H1 (cell line): ENCODE measurements at regions not wholly inside any gene's neighbourhood (a gene's known extent, or its start where the extent isn't known, plus 50 kb on each side); places are given as distances from the start of the nearest gene placed in this dataset.

ENCODE experiments used
- BCL11A ChIP-seq, 2 experiments: IDR thresholded peaks; one replicate each; pipeline ENCODE4 v1.6.1; 2011; ENCODE audit warnings: low read depth in 2 of 2, low read length in 2 of 2, mild to moderate bottlenecking in 2 of 2
- CBX8 ChIP-seq: fragments of 300-800, 300-1000 bp; sonication (generic); IDR thresholded peaks from 2 replicates; pipeline ENCODE4 v1.7.1; 2016; ENCODE audit warnings: low read depth, low read length, borderline replicate concordance
- CHD1 ChIP-seq: IDR thresholded peaks from 2 replicates; pipeline ENCODE4 v1.6.1; 2012; ENCODE audit warnings: low read depth, low read length, improper control_type of control experiment
- CTCF ChIP-seq, 3 experiments: IDR thresholded peaks; 1 replicate in 2 of 3; 2 replicates in 1 of 3; pipeline versions ENCODE4 v1.5.1 to v1.6.1; 2011; ENCODE audit warnings: low read length in 3 of 3, mild to moderate bottlenecking in 3 of 3, inconsistent platforms in 2 of 3, low read depth in 1 of 3, moderate library complexity in 1 of 3; ENCODE audit not compliant: insufficient read depth in 1 of 3; ENCODE audit errors: control extremely low read depth in 1 of 3
- EP300 ChIP-seq, 2 experiments: IDR thresholded peaks; 1 replicate in 1 of 2; 2 replicates in 1 of 2; pipeline ENCODE4 v1.6.1; 2011 to 2012; ENCODE audit warnings: low read depth in 2 of 2, low read length in 2 of 2, mild to moderate bottlenecking in 2 of 2, borderline replicate concordance in 1 of 2, inconsistent platforms in 1 of 2, moderate library complexity in 1 of 2
- GABPA ChIP-seq: IDR thresholded peaks from 2 replicates; pipeline ENCODE4 v1.6.1; 2011; ENCODE audit warnings: mild to moderate bottlenecking, low read length, moderate library complexity, borderline replicate concordance; ENCODE audit not compliant: insufficient read depth
- MAX ChIP-seq: IDR thresholded peaks from 2 replicates; pipeline ENCODE4 v1.6.1; 2012; ENCODE audit warnings: inconsistent platforms
- POLR2A ChIP-seq, 2 experiments: IDR thresholded peaks; 1 replicate in 1 of 2; 2 replicates in 1 of 2; pipeline ENCODE4 v1.6.1; 2011; ENCODE audit warnings: low read depth in 2 of 2, low read length in 2 of 2, mild to moderate bottlenecking in 2 of 2; ENCODE audit errors: control extremely low read depth in 1 of 2
- POLR2AphosphoS5 ChIP-seq: IDR thresholded peaks from 2 replicates; pipeline ENCODE4 v1.6.1; 2011; ENCODE audit warnings: low read depth, low read length
- RXRA ChIP-seq: IDR thresholded peaks from 2 replicates; pipeline ENCODE4 v1.6.1; 2011; ENCODE audit warnings: low read depth, mild to moderate bottlenecking, low read length, moderate library complexity; ENCODE audit not compliant: insufficient read depth
- SIN3A ChIP-seq, 2 experiments: IDR thresholded peaks in 1 of 2; conservative IDR thresholded peaks in 1 of 2; 2 replicates each; pipeline ENCODE4 v1.6.1; 2011 to 2012; ENCODE audit warnings: low read length in 2 of 2, improper control_type of control experiment in 1 of 2, low read depth in 1 of 2, mild to moderate bottlenecking in 1 of 2
- YY1 ChIP-seq: IDR thresholded peaks from 2 replicates; pipeline ENCODE4 v1.6.1; 2011; ENCODE audit warnings: low read depth, mild to moderate bottlenecking, low read length

GRCh38 chr12:5257763-5258495 is 174.0 kb upstream of the NTF3 start:
- TF ChIP-seq CTCF (IDR thresholded peaks at IDR 0.05; ENCODE audit: control extremely low read depth in 1 of 3, insufficient read depth in 1 of 3, low read depth in 1 of 3, low read length in 3 of 3) (no peak), RXRA (no peak), BCL11A (IDR thresholded peaks at IDR 0.05; ENCODE audit: low read depth in 2 of 2, low read length in 2 of 2) (no peak), YY1 (no peak), POLR2AphosphoS5 (no peak), EP300 (IDR thresholded peaks at IDR 0.05; ENCODE audit: borderline replicate concordance in 1 of 2, low read depth in 2 of 2, low read length in 2 of 2) (no peak), CHD1 (no peak), MAX (no peak), GABPA (no peak), CBX8 (no peak), POLR2A (IDR thresholded peaks at IDR 0.05; ENCODE audit: control extremely low read depth in 1 of 2, low read depth in 2 of 2, low read length in 2 of 2) (no peak), SIN3A (conservative IDR thresholded peaks at IDR 0.05 in 1 of 2, IDR thresholded peaks at IDR 0.05 in 1 of 2; ENCODE audit: low read depth in 1 of 2, low read length in 2 of 2) (no peak)
